DOHH2 (cell line): ENCODE measurements at regions not wholly inside any gene's neighbourhood (a gene's known extent, or its start where the extent isn't known, plus 50 kb on each side); places are given as distances from the start of the nearest gene placed in this dataset.

ENCODE experiments used
- CTCF ChIP-seq: fragments of 200-600 bp; sonication (generic); IDR thresholded peaks from one replicate; pipeline ENCODE4 v1.5.1; 2014; ENCODE audit warnings: antibody characterized with exemption, mild to moderate bottlenecking, low read depth, low read length; ENCODE audit not compliant: poor library complexity, severe bottlenecking
- EZH2phosphoT487 ChIP-seq: fragments of 200-600 bp; sonication (generic); IDR thresholded peaks from 2 replicates; pipeline ENCODE4 v1.6.1; 2017; ENCODE audit warnings: borderline replicate concordance, mild to moderate bottlenecking, antibody characterized with exemption, low read length, moderate library complexity, mixed read lengths

- TF ChIP-seq CTCF (no peak), EZH2phosphoT487 (no peak)
Measured at GRCh38 chr20:1757606-1758512, 100.3 kb upstream of the SIRPG start.
